HepG2 (cell line): ENCODE measurements at regions not wholly inside any gene's neighbourhood (a gene's known extent, or its start where the extent isn't known, plus 50 kb on each side); places are given as distances from the start of the nearest gene placed in this dataset.

Source experiments
- AFF4 ChIP-seq: sonication (generic); formaldehyde crosslinking; IDR thresholded peaks from 2 replicates; pipeline ENCODE4 v1.4.0; 2020; ENCODE audit warnings: missing genetic modification reagents
- BCL6 ChIP-seq: IDR thresholded peaks from 2 replicates; pipeline ENCODE4 v1.6.1; 2016; ENCODE audit warnings: missing genetic modification reagents, missing compliant biosample characterization
- DNMT3B ChIP-seq: conservative IDR thresholded peaks from 2 replicates; pipeline ENCODE4 v1.6.1; 2016; ENCODE audit warnings: missing biosample characterization, control low read depth
- HNRNPUL1 ChIP-seq: fragments of 200-400 bp; formaldehyde crosslinking; IDR thresholded peaks from 2 replicates; pipeline ENCODE4 v1.6.1; 2017; ENCODE audit warnings: low read depth, mild to moderate bottlenecking, low read length, moderate library complexity
- IRF9 ChIP-seq: sonication (generic); formaldehyde crosslinking; IDR thresholded peaks from 2 replicates; pipeline ENCODE4 v1.8.0; 2022; ENCODE audit warnings: missing genetic modification reagents, mild to moderate bottlenecking, borderline replicate concordance
- ZNF274 ChIP-seq: sonication (generic); formaldehyde crosslinking; IDR thresholded peaks from 2 replicates; pipeline ENCODE4 v1.5.1; 2020; ENCODE audit warnings: mild to moderate bottlenecking, missing genetic modification reagents
- ZNF350 ChIP-seq: sonication (generic); formaldehyde crosslinking; IDR thresholded peaks from 2 replicates; pipeline ENCODE4 v1.4.0; 2020; ENCODE audit warnings: mild to moderate bottlenecking, low read depth, missing genetic modification reagents, borderline replicate concordance
- ZNF570 ChIP-seq: sonication (generic); formaldehyde crosslinking; IDR thresholded peaks from 2 replicates; pipeline ENCODE4 v1.4.0; 2020; ENCODE audit warnings: mild to moderate bottlenecking, missing genetic modification reagents, borderline replicate concordance
- TF ChIP-seq, protein P1 (sequence below): sonication (generic); IDR thresholded peaks from 2 replicates; pipeline ENCODE4 v1.6.1; 2016; ENCODE audit warnings: low read depth, borderline replicate concordance

- no peak for TF ChIP-seq IRF9
- TF ChIP-seq, protein P1, sequence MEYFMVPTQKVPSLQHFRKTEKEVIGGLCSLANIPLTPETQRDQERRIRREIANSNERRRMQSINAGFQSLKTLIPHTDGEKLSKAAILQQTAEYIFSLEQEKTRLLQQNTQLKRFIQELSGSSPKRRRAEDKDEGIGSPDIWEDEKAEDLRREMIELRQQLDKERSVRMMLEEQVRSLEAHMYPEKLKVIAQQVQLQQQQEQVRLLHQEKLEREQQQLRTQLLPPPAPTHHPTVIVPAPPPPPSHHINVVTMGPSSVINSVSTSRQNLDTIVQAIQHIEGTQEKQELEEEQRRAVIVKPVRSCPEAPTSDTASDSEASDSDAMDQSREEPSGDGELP = no peak
- TF ChIP-seq HNRNPUL1 = no peak
- TF ChIP-seq ZNF274 (CRISPR knock-in tag) = no peak
- TF ChIP-seq AFF4 (CRISPR knock-in tag) = no peak
- TF ChIP-seq ZNF570 (CRISPR knock-in tag) = no peak
- no peak for TF ChIP-seq ZNF350
- no peak for TF ChIP-seq DNMT3B (CRISPR knock-in tag)
- no peak for TF ChIP-seq BCL6 (CRISPR knock-in tag)
These were observed 85.9 kb downstream of the SOX1 start (continued) for GRCh38 chr13:112152846-112153245.
